DMS153 (cell line): ENCODE measurements at regions not wholly inside any gene's neighbourhood (a gene's known extent, or its start where the extent isn't known, plus 50 kb on each side); places are given as distances from the start of the nearest gene placed in this dataset.

Experiments
- DNase-seq: peaks from one replicate; lab custom pipeline; 2025; lab: John Stamatoyannopoulos, UW

GRCh38 chr10:120285408-120285807 is 171.6 kb upstream of the PLPP4 start:
- no peak for DNase-seq

- DNase-seq: no peak
Observed at GRCh38 chr10:120286280-120286679, 170.7 kb upstream of the PLPP4 start.

- DNase-seq: no peak
Observed at GRCh38 chr10:120300513-120300912, 156.5 kb upstream of the PLPP4 start.

- DNase-seq: no peak
Observed at GRCh38 chr10:120308589-120308988, 148.4 kb upstream of the PLPP4 start.

GRCh38 chr10:120313715-120314114 is 143.3 kb upstream of the PLPP4 start:
- no peak for DNase-seq

- no peak for DNase-seq
Observed at GRCh38 chr10:120314442-120314841, 142.6 kb upstream of the PLPP4 start.

GRCh38 chr10:120318862-120319261 is 138.2 kb upstream of the PLPP4 start:
- DNase-seq: no peak

GRCh38 chr10:120327675-120328074 is 129.4 kb upstream of the PLPP4 start:
- no peak for DNase-seq

- DNase-seq: no peak
Observed at GRCh38 chr10:120328647-120329046, 128.4 kb upstream of the PLPP4 start.

- DNase-seq: no peak
Observed at GRCh38 chr10:120335553-120335952, 121.5 kb upstream of the PLPP4 start.

GRCh38 chr10:120336306-120336910 is 120.6 kb upstream of the PLPP4 start:
- DNase-seq: no peak

- DNase-seq: no peak
Observed at GRCh38 chr10:120336911-120337540, 120.0 kb upstream of the PLPP4 start.

- no peak for DNase-seq
Observed at GRCh38 chr10:120342115-120342714, 114.8 kb upstream of the PLPP4 start.

GRCh38 chr10:120345186-120345585 is 111.8 kb upstream of the PLPP4 start:
- DNase-seq: no peak

GRCh38 chr10:120347644-120348043 is 109.4 kb upstream of the PLPP4 start:
- DNase-seq: no peak

- DNase-seq: no peak
Observed at GRCh38 chr10:120349069-120349468, 108.0 kb upstream of the PLPP4 start.

- no peak for DNase-seq
Observed at GRCh38 chr10:120355425-120355824, 101.6 kb upstream of the PLPP4 start.

- DNase-seq: no peak
Observed at GRCh38 chr10:120360571-120360970, 96.5 kb upstream of the PLPP4 start.

GRCh38 chr10:120365872-120366271 is 91.2 kb upstream of the PLPP4 start:
- DNase-seq: no peak

- DNase-seq: no peak
Observed at GRCh38 chr10:120367341-120367740, 89.7 kb upstream of the PLPP4 start.

GRCh38 chr10:120368338-120368737 is 88.7 kb upstream of the PLPP4 start:
- DNase-seq: no peak

- DNase-seq: no peak
Observed at GRCh38 chr10:120368927-120369326, 88.1 kb upstream of the PLPP4 start.

GRCh38 chr10:120369856-120370276 is 87.2 kb upstream of the PLPP4 start:
- DNase-seq: no peak

- DNase-seq: no peak
Observed at GRCh38 chr10:120371856-120372255, 85.2 kb upstream of the PLPP4 start.
